Hematopoietic multipotent progenitor cell treated with erythropoietin and hydrocortisone succinate and interleukin-3 and kit ligand, for 4 days (in vitro differentiated cells): ENCODE measurements at regions not wholly inside any gene's neighbourhood (a gene's known extent, or its start where the extent isn't known, plus 50 kb on each side); places are given as distances from the start of the nearest gene placed in this dataset.
A peak's percentile ranks its signal among the peaks of the same experiment; 100 is the strongest.
"Not testable (repeated sequence)": the region's sequence is repeated elsewhere in the genome, so short reads cannot be mapped to it uniquely, and the experiment has no call there.

Experiments
- DNase-seq: peaks from one replicate; pipeline ENCODE4 v3.0.0-alpha.2; 2015

GRCh38 chr3:36097209-36097608 is 283.1 kb upstream of the STAC start:
- peak; percentile 23 for DNase-seq

GRCh38 chr3:36114353-36114752 is 266.0 kb upstream of the STAC start:
- DNase-seq: no peak

- DNase-seq: peak; percentile 41
These were observed 256.0 kb upstream of the STAC start for GRCh38 chr3:36124118-36124796.

GRCh38 chr3:36132214-36132613 is 248.1 kb upstream of the STAC start:
- DNase-seq: peak; percentile 13

- DNase-seq: no peak
These were observed 244.4 kb upstream of the STAC start for GRCh38 chr3:36135863-36136262.

- DNase-seq: no peak
These were observed 237.6 kb upstream of the STAC start for GRCh38 chr3:36142746-36143145.

- no peak for DNase-seq
These were observed 233.9 kb upstream of the STAC start for GRCh38 chr3:36146404-36146803.

- no peak for DNase-seq
These were observed 232.3 kb upstream of the STAC start for GRCh38 chr3:36147934-36148558.

- no peak for DNase-seq
These were observed 230.8 kb upstream of the STAC start for GRCh38 chr3:36149447-36149865.

- DNase-seq: no peak
These were observed 224.8 kb upstream of the STAC start for GRCh38 chr3:36155515-36155914.

- peak; percentile 35 for DNase-seq
These were observed 215.9 kb upstream of the STAC start for GRCh38 chr3:36164400-36164799.

- DNase-seq: peak; percentile 41
These were observed 214.6 kb upstream of the STAC start for GRCh38 chr3:36165509-36166290.

- DNase-seq: no peak
These were observed 213.8 kb upstream of the STAC start for GRCh38 chr3:36166477-36166876.

GRCh38 chr3:36172699-36173098 is 207.6 kb upstream of the STAC start:
- no peak for DNase-seq

- DNase-seq: no peak
These were observed 205.0 kb upstream of the STAC start for GRCh38 chr3:36175113-36175812.

GRCh38 chr3:36175916-36176461 is 204.3 kb upstream of the STAC start:
- DNase-seq: no peak

- no peak for DNase-seq
These were observed 202.3 kb upstream of the STAC start for GRCh38 chr3:36178018-36178417.

GRCh38 chr3:36182024-36182423 is 198.3 kb upstream of the STAC start:
- DNase-seq: no peak

- DNase-seq: not testable (repeated sequence)
These were observed 193.1 kb upstream of the STAC start for GRCh38 chr3:36187197-36187596.

- no peak for DNase-seq
These were observed 187.4 kb upstream of the STAC start for GRCh38 chr3:36192901-36193300.

GRCh38 chr3:36193448-36193847 is 186.9 kb upstream of the STAC start:
- DNase-seq: peak; percentile 56

- no peak for DNase-seq
These were observed 184.2 kb upstream of the STAC start for GRCh38 chr3:36196058-36196457.

GRCh38 chr3:36197151-36197550 is 183.2 kb upstream of the STAC start:
- no peak for DNase-seq
